ENCODE measurements at regions not wholly inside any gene's neighbourhood (a gene's known extent, or its start where the extent isn't known, plus 50 kb on each side); places are given as distances from the start of the nearest gene placed in this dataset.

DNA sequence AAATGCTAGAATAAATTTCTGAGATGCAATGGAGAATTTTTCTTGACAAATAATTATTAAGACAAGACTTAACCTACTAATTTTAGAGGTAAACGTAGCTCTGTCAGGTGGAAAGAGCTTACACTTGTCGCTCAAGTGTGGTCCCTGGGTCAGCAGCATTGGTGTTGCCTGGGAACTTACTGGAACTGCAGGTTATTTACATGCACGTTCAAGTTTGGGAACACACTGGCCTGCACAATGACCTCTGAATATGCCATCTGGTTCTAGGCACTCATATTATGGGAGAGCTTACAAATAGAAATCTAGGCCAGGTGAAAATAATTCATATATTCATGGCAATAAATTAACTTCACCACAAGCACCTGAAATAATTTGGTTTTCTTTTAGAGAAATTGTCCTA, 88.5 kb upstream of the BCL9 start:
- no peak for DNase-seq (ENCODE audit: low read depth, low spot score)

- DNase-seq (ENCODE audit: low read depth, low spot score), result no peak
Observed at GRCh38 chr1:147463022-147463421, 78.3 kb upstream of the BCL9 start.

DNA sequence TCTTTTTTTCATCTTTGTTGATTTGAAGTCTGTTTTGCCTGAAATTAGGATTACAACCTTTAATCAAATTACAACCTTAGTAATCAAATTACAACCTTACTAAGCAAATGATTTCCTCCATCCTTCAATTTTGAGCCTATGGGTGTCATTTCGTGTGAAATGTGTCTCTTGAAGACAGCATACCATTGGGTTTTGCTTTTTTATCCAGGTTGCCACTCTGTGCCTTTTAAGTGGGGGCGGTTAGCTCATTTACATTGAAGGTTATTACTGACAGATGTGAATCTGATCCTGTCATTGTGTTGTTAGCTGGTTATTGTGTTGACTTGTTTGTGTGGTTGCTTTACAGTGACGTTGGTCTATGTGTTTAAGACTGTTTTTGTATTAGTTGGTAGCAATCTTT, 74.8 kb upstream of the BCL9 start:
- no peak for DNase-seq (ENCODE audit: low read depth, low spot score)

- no peak for DNase-seq (ENCODE audit: low read depth, low spot score)
Observed at GRCh38 chr1:147470079-147470478, 71.2 kb upstream of the BCL9 start.

DNA sequence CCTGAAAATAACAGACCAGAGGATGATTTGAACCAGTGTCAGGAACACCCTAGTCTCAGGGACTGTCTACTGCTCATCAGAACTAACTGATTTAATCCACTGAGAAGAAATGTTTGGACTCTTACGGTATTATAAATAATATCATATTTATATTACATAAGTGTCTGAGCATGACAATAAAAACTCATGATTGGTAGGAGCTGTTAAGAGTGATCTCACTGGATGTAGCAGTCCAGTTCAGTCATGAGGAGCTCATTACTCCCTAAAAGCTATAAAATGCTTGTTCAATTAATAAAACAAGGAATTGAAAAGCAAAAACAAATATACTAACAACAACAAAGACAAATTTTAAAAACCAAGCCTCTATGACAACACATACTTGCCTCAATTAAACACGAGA, 68.8 kb upstream of the BCL9 start:
- DNase-seq (ENCODE audit: low read depth, low spot score), result no peak

GRCh38 chr1:147472966-147473732, 68.2 kb upstream of the BCL9 start:
- DNase-seq (ENCODE audit: low read depth, low spot score), result no peak

GRCh38 chr1:147473733-147474049, 67.6 kb upstream of the BCL9 start:
- no peak for DNase-seq (ENCODE audit: low read depth, low spot score)

DNA sequence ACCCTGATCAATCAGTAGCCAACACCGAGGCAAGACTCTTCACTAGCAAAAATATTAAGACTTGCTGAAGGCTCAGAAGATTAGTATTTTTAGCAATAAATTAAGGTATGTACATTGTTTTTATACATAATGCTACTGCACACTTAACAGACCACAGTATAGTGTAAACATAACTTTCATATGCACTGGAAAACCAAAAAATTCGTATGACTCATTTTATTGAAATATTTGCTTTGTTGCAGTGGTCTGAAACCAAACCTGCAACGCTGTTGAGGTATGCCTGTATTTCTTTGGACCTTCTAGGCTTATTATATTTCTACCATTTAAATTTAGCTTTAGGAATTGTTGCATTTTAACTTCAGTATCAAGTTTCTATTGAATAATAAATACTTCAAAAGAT, 65.8 kb upstream of the BCL9 start:
- no peak for DNase-seq (ENCODE audit: low read depth, low spot score)

DNA sequence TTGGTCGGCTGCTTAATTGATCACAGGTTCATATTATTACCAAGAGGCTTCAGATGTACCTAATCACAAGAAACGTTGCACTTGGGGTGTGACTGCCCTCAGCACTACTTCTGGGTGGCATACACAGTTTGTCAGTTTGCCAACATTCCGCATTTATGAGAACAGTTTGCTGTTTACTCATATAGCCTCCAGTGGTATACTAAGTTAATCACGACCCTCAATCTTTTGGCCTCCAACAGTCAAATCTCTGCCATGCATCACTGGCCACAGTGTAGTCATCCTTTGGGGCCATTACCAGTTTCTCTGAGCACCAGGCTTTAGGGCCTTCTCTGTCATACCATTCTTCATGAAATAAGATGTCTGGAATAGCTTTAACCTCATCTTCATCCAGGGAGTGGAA, 62.8 kb upstream of the BCL9 start:
- DNase-seq (ENCODE audit: low read depth, low spot score), result no peak

GRCh38 chr1:147479864-147480564, 61.3 kb upstream of the BCL9 start:
- DNase-seq (ENCODE audit: low read depth, low spot score), result no peak

DNA sequence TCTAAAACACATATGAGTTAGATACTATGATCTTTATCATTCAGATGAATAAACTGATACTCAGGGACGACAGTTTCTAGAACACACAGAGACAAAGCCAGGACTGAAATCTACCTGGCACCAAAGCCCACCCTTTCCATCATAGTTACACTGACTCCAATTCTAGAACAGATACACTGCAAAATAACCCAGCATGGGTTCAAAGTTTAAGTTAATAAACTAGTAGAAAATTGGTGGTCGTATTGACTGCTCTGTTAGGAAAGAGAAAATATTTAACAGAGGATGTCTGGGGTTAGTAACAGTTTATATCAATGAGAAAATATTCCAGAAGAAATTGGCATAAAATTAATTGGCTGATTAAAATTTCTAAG, 60.8 kb upstream of the BCL9 start:
- DNase-seq (ENCODE audit: low read depth, low spot score), result no peak

- no peak for DNase-seq (ENCODE audit: low read depth, low spot score)
Observed at GRCh38 chr1:147486876-147487656, 54.2 kb upstream of the BCL9 start.

GRCh38 chr1:147491098-147491497, 50.2 kb upstream of the BCL9 start:
- no peak for DNase-seq (ENCODE audit: low read depth, low spot score)
